ENCODE measurements at regions not wholly inside any gene's neighbourhood (a gene's known extent, or its start where the extent isn't known, plus 50 kb on each side); places are given as distances from the start of the nearest gene placed in this dataset.

- no peak for ATAC-seq
Observed at GRCh38 chr4:130361616-130362015, 1265.7 kb downstream of the C4orf33 start.

GRCh38 chr4:130368668-130369067 lies 1272.7 kb downstream of the C4orf33 start:
- ATAC-seq: no peak

DNA sequence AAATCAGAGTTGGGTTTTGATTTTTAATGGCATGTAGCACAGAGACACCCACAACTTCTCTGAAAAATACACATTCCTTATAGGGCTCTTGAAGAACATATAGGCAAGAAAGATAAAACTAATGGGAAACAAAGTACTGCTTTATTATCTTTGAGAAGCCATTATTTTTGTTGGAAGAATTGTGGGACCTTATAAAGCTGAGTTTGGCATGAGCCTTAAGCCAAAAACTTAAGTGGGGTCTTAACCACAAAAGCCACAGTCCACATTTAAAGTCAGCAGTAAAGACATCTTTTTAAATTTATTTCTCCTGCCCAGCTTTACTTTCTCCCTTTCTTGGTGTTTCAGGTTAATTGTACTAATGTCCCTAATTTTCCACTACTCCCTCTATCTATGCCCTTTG lies 1297.3 kb downstream of the C4orf33 start:
- no peak for ATAC-seq

DNA sequence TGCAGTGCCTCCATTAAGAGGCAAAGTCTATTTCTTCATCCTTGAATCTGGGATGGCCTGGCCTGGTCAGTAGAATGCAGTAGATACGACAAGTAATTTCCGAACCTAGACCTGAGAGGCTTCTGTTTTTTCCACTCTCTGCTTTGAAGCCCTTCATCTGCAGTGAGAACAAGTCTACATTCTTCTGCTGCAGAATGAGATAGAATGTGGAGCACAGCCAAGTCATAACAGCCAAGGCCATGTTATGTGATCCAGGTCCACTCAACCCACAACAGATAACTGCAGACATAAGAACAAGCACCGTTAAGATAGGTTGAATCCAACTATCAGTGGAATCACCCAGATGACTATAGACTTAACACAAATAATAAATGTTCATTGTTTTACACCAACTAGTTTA lies 1297.7 kb downstream of the C4orf33 start:
- no peak for ATAC-seq

DNA sequence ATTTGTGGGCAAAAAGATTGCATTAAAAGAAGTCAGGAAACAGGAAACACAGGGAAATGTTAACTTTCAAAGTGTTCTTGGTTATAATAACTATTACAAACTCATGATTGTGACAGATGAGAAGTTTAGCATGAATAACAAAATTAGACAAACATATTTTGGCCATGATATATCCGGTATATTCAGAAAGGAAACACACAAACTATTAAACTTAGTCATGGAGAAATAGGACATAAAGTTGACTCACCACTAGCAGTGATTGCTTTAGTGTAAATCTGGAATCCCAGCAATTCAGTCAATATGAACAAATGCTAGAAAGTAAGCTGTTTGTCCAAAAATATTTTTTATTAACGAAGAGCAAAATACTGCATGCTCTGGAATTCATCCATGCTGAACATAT lies 1299.9 kb downstream of the C4orf33 start:
- no peak for ATAC-seq

DNA sequence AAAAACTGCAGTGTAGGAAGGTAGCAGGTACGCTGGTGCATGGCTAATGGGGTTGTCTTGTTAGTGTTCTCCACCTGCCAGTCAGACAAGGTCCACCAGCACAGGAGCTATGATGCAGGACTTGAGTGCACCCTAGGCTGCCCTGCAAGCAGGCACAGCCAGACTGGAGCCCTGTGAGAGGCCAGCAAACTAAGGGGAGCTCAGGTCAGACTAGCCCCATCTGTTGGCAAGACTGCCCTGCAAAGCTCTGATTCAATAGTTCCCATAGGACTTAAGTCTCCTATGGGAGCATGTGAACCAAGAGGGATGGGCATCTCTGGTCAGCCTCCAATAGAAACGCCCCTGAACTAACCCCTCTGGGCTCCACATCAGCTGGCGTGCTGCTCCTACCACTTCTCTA lies 1307.3 kb downstream of the C4orf33 start:
- no peak for ATAC-seq

DNA sequence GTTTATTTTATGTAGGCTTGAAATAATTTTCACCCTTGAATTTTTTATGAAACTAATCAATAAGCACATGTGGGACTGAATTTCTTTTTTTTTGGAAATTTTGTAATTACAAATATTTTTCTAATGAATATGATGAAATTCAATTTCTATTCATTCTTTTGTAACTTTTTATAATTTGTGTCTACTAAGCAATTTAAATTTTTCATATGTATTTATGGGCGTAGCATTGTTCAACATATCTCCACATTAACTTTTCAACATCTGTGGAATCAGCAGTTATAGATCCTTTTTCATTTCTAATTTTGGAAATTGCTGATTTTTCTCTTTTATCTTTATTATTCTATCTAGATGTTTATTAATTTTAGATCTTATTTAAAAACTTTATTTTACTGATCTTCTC lies 1320.3 kb downstream of the C4orf33 start:
- no peak for ATAC-seq

- ATAC-seq: no peak
Observed at GRCh38 chr4:130419211-130419975, 1323.4 kb downstream of the C4orf33 start.

- no peak for ATAC-seq
Observed at GRCh38 chr4:130422261-130422660, 1326.3 kb downstream of the C4orf33 start.

DNA sequence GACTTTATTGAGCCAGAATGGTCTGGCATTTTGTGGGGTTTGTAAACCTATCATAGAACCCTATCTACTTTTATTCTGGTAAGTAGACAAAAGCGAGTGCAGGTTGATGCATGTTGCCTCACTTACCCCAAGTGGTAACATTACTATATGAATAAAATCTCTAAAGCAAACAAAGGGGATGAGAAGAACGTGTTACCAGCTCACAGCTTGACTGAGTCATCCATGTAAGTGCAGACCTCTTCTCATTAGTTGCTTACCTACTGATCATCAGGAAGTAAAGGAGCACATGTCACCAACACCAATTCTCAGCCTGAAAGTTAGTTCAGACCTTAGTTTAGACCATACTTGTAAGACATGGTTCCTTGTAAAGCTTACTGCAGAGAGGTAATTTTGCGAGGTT lies 1328.3 kb downstream of the C4orf33 start:
- ATAC-seq: no peak

DNA sequence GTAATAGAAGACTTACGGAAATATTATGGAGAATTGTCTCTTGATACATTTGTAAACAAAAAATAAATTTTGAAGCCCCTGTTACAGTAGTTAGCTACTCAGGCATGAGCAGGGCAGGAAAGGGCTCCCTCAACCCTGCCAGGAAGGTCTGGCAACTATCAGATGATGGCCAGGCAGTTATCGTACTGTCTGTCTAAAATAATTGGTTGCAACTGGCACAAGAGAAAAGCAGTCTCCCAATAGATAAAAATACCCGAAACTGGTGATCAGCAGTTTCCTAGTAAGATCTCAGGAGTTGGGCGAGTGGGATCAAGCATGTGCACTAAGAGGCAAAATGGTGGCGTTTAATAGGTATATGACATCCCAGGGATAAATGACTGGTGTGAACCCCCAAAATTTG lies 1336.3 kb downstream of the C4orf33 start:
- ATAC-seq: no peak

- ATAC-seq: no peak
Observed at GRCh38 chr4:130449741-130450140, 1353.8 kb downstream of the C4orf33 start.

DNA sequence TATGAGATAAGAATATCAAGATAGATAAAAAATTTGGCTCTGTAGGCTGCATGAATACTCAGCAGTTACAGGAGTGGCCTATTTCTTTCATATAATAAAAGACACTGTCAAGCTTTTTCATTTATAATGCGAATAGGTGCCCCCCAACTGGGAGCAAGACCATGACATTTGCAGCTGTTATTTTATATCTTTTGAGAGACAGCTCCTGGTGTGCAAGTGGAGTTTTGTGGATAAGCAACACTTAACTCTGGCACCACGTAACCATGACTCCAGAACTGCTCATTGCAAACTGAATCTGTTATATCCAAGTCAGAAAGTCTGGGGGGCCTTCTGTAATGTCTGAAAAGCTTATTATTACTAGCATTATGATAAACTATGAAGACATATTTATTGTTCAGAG lies 1372.4 kb downstream of the C4orf33 start:
- ATAC-seq: no peak

DNA sequence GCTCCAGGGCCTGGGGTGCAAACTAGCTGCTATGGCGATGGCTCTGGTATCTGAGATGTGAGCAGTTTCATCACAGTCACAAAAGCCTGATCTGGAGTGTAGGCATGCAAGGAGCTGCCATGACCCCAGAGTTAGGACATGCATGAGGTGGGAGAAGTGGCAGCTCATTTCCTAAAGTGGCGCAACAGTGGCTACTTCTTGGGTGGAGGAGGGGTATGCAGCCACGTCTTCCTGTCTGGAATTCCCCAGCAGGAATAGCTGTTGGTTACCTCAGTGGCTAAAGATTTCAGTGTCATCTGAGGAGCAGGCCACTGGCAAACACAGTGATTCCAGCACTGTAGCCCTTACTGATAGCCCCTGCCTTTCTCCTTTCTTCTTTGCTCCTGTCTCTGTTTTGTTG lies 1382.5 kb downstream of the C4orf33 start:
- no peak for ATAC-seq

GRCh38 chr4:130479020-130479419 lies 1383.1 kb downstream of the C4orf33 start:
- ATAC-seq: no peak

DNA sequence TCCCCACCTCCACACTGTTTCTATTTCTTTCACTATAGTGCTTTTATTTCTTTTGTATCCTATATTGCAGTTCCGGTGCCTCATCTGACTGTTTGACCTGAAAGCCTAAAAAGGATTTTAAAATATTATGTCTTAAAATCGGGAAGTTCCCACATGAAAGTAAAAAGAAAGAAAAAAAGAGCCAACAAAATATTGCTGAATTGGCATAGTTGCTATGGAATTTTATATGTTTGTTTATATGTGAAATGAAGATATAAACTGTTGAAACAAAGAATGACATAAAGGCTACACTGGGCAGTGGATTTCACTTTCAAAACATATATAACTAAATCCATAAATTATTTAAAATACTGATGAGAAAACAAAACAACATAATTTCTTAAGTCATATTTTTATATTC lies 1383.7 kb downstream of the C4orf33 start:
- ATAC-seq: no peak

DNA sequence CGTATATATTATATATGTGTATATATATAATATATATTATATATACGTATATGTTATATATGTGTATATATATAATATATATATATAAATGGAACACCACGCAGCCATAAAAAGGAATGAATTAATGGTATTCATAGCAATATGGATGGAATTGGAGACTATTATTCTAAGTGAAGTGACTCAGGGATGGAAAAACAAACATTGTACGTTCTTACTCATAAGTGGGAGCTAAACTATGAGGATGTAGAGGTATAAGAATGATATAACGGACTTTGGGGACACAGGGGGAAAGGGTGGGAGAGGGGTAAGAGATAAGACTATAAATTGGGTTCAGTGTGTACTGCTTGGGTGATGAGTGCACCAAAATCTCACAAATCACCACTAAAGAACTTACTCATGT lies 1388.9 kb downstream of the C4orf33 start:
- ATAC-seq: no peak

DNA sequence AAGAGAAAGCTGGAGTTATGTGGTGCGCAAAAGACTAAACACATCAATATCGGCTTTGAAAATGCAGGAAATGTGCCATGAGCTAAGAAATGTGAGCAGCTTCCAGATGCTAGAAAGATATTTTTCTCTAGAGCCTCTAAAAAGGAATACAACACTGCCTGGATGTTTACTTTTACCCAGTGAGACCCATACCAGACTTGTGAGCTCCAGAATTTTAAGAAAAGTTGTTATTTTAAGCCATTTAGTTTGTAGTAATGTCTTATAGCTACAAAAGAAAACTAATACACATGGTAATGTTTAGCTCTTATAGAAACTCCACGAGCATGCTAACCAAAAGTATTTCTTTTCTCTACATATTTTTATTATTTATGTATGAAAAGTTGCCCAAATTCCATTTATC lies 1389.4 kb downstream of the C4orf33 start:
- ATAC-seq: no peak

- ATAC-seq: no peak
Observed at GRCh38 chr4:130486186-130486585, 1390.2 kb downstream of the C4orf33 start.

- no peak for ATAC-seq
Observed at GRCh38 chr4:130486841-130487240, 1390.9 kb downstream of the C4orf33 start.

- ATAC-seq: no peak
Observed at GRCh38 chr4:130510661-130511060, 1414.7 kb downstream of the C4orf33 start.

GRCh38 chr4:130511776-130512175 lies 1415.8 kb downstream of the C4orf33 start:
- ATAC-seq: no peak

- ATAC-seq: no peak
Observed at GRCh38 chr4:130524057-130524456, 1428.1 kb downstream of the C4orf33 start.

- no peak for ATAC-seq
Observed at GRCh38 chr4:130530505-130530904, 1434.6 kb downstream of the C4orf33 start.

GRCh38 chr4:130534651-130535050 lies 1438.7 kb downstream of the C4orf33 start:
- no peak for ATAC-seq
